D721Med (cell line): ENCODE measurements at regions not wholly inside any gene's neighbourhood (a gene's known extent, or its start where the extent isn't known, plus 50 kb on each side); places are given as distances from the start of the nearest gene placed in this dataset.

Source experiments
- DNase-seq: peaks from one replicate; pipeline ENCODE4 v3.0.0; 2011; ENCODE audit warnings: low spot score; ENCODE audit not compliant: insufficient read length
- FAIRE-seq: peaks from 2 replicates; lab custom pipeline; 2011; peaks lifted over from hg19 to GRCh38; lab: Jason Lieb, UNC
- CTCF ChIP-seq: IDR thresholded peaks from 2 replicates; pipeline ENCODE4 v1.5.1; 2012; ENCODE audit warnings: mild to moderate bottlenecking, control low read depth; ENCODE audit not compliant: insufficient read depth; ENCODE audit errors: missing control alignments

GRCh38 chrX:87873347-87873941 lies 355.8 kb downstream of the KLHL4 start:
- no peak for DNase-seq
- no peak for TF ChIP-seq CTCF
- no peak for FAIRE-seq

GRCh38 chrX:87874043-87874442 lies 356.4 kb downstream of the KLHL4 start:
- DNase-seq (no peak), FAIRE-seq (no peak)
- no peak for TF ChIP-seq CTCF

GRCh38 chrX:87878926-87879325 lies 361.3 kb downstream of the KLHL4 start:
- DNase-seq (no peak), FAIRE-seq (no peak)
- TF ChIP-seq CTCF = no peak

GRCh38 chrX:87890437-87890836 lies 372.8 kb downstream of the KLHL4 start:
- no peak for TF ChIP-seq CTCF
- no peak for FAIRE-seq
- no peak for DNase-seq

- FAIRE-seq (no peak), DNase-seq (no peak)
- TF ChIP-seq CTCF = no peak
These were observed 377.8 kb downstream of the KLHL4 start for GRCh38 chrX:87895421-87895820.

GRCh38 chrX:87896057-87896456 lies 378.5 kb downstream of the KLHL4 start:
- FAIRE-seq = peak; percentile 44
- no peak for DNase-seq
- TF ChIP-seq CTCF = no peak

- TF ChIP-seq CTCF = no peak
- no peak for FAIRE-seq
- no peak for DNase-seq
These were observed 382.8 kb downstream of the KLHL4 start for GRCh38 chrX:87900320-87900908.
